Fibroblast of skin of right quadriceps (primary cell): ENCODE measurements at regions not wholly inside any gene's neighbourhood (a gene's known extent, or its start where the extent isn't known, plus 50 kb on each side); places are given as distances from the start of the nearest gene placed in this dataset.
"Not testable (repeated sequence)": the region's sequence is repeated elsewhere in the genome, so short reads cannot be mapped to it uniquely, and the experiment has no call there.

ENCODE experiments used
- DNase-seq: peaks from one replicate; pipeline ENCODE4 v3.0.0-alpha.2; 2013

DNA sequence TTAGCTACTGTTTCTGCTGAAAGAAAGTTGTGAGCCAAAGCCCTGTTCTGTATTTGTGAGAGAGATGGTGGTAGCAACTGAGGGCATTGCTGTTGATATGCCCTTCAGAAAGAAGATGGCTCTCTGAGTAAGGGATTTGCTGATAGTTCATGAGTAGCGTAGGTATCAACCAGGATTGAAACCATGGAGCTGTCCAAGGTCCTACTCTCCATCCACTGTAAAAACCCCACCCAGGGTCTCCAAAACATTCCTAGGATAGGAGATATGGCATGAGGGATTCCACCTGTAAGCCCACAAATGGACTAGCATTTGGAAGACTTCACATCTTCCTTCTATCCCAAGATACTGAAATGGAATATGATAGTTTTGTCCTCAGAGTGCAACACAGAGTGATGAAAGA lies 277.1 kb upstream of the PRKX start:
- DNase-seq: no peak

DNA sequence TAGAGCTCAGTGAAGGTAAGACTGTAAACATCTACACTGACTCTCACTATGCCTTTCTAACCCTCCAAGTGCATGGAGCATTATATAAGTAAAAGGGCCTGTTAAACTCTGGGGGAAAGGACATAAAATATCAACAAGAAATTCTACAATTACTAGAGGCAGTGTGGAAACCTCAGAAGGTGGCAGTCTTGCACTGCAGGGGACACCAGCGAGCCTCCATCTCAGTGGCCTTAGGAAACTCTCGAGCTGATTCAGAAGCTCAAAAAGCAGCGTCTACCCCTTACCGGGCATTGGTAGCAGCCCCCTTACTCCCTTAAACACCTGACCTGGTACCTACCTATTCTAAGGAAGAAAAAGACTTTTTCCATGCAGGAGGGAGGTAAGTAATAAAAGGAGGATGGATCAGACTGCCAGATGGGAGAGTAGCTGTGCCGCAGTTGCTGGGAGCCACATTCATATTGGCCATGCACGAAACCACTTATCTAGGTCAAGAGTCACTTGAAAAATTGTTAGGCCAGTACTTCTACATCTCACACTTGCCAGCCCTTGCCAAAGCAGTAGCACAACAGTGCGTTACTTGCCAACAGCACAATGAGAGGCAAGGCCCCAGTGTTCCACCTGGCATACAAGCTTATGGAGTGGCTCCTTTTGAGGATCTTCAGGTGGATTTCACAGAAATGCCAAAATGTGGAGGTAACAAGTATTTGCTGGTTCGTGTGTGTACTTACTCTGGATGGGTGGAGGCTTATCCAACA lies 258.8 kb upstream of the PRKX start:
- not testable (repeated sequence) for DNase-seq

DNA sequence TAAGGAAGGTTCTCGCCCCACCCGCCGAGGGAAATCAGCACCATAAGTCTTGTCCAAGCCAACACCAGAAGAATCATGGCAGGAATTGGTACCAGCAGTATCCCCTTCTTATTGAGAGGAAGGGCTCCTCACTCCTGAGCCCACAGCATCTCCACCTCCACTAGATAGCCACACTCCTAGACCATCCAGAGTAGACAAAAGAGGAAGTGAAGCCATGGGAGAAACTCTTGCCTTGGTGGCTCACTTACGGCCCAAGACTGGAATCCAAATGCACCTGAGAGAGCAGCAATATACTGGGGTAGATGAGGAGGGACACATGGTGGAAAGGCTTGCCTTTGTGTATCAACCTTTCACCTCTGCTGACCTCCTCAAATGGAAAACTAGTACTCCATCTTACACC lies 255.3 kb upstream of the PRKX start:
- DNase-seq: no peak

DNA sequence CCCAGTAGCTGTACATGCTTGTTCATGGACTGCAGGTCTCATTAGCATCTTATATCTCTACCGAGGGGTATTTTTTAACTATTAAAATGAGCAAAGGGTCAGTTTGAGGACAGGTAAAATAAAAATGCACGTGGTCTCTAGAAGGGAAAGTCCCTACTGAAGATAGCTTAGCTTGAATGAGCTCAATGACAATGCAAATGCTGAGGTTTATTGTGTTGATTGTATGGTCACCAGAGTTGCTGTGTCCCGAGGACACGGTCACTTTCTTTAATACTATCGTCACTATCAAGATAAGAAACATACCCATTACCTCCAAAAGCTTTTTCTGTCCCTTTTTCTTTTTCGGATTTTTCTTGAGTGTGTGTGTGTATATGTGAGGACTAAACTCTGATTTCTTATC lies 250.5 kb upstream of the PRKX start:
- no peak for DNase-seq

DNA sequence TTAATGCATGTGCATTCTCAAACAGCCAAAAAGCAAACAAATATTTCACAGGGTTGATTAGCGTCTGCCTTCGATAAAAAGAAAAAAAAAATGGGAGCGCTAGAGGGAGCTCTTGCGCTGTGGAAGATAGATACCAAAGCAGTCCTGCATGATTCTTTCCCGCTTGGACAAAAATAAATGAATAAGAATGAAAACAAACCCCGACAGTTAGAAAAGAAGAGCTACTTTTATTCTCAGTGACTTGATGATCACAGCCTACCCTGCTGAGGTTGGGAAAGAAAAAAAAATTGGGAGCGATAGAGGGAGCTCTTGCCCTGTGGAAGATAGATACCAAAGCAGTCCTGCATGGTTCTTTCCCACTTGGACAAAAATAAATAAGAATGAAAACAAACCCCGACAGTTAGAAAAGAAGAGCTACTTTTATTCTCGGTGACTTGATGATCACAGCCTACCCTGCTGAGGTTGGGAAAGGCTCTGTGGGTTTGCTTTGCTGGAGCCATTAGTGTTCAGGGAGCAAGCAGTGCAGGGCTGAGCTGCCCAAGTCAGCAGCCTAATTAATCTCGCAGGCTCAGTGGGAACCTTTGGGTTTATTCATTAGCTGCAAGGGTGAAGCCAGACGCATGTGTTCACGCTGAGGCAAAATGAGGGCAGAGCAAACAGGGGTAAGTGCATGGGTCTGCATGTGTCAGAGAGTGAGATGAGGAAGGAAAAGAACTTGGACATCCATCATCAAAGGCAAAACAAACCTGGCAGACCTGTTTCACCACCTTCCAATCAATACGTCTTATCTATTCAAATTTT lies 249.3 kb upstream of the PRKX start:
- DNase-seq: peak; percentile 5

DNA sequence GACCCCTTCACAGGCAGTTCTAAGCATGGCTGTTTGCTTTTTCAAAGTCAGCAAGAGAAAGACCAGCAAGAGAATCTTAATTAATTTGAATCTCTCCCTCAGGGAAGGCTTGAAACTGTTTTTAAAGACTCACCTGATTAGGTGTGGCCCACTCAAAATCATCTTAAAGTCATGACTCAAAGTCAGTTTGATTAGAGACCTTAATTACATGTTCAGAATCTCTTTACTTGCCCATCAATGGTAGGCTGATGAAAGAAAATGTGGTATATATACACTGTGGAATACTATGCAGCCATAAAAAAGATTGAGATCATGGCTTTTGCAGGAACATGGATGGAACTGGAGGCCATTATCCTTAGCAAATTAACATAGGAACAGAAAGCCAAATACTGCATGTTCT lies 247.5 kb upstream of the PRKX start:
- no peak for DNase-seq

DNA sequence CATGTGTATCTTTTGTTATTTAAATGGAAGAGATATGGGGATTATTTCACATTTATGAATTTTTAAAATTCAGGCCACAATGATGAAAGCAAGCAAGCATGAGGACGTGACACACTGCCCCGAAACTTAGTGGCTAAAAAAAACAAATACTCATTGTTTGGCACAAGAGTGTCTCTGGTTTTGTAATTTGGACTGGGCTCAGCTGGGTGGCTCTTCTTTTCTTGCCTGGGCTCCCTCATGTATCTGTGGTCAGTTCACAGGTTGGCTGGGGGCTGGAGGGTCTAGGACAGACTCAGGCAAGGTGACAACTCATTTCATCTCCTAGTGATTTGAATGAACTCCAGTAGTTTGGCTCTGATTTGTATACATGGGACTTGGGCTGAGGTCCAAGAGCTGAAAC lies 238.4 kb upstream of the PRKX start:
- no peak for DNase-seq

DNA sequence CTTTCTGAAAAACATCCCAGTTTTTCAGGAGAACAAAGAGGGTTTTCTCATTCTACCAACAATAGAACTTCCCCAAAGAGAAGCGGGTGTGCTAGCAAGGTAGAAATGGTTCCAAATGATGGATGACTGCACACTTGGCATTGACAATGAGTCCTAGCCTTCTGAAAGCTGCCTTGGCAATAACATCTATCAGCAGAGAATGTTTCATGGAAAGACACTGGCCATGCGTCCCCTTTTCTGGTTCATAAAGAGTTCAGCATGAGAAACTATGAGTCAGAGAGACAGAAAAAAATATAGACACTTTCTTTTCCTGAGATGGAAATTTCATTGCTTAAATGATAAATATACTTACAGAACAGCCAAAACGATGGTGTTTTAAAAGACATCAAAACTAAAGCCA lies 236.9 kb upstream of the PRKX start:
- DNase-seq: no peak

DNA sequence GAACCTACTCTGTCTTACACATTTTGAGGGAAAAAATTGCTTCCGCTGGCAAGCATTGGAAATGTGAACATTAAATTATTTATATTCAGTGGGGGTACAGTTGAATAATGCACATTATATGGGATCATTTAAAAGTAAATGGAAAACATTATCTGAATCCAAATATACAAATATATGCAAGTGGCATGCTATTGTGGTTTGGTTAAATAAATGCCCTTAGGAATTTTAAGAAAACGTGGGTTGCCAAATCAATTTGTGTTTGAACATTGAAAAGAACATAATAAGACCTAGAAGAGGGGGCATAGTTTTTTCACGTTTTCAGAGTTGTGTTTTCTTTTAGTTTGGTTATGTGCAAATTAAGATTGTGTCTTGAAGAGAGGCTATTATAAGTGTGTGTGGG lies 230.5 kb upstream of the PRKX start:
- no peak for DNase-seq

DNA sequence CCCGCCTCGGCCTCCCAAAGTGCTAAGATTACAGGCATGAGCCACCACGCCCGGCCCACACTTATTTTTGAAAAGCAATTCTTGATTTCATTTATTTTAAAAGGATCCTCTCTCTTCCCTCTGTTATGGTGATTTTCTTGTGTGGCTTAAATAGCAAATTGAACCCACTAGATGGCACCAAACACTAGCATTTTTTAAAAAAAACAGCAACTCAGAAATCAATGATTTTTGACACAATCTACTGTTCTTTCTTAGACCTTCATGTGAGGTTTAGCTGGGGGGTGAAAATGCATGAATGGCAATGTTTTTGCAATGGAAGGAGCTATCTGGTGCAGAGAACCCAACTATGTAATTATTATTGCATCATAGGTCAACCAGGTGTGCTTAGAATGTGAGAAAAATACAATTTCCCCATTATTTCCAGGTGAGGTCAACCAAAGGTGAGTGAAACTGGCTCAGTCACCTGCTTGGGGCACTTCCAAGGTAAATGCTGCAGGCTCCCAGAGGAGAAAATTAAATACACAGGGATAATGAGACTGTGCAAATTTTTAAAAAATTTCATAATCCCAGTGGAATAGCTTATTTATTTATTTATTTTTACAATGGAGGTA lies 226.7 kb upstream of the PRKX start:
- DNase-seq: peak; percentile 4

DNA sequence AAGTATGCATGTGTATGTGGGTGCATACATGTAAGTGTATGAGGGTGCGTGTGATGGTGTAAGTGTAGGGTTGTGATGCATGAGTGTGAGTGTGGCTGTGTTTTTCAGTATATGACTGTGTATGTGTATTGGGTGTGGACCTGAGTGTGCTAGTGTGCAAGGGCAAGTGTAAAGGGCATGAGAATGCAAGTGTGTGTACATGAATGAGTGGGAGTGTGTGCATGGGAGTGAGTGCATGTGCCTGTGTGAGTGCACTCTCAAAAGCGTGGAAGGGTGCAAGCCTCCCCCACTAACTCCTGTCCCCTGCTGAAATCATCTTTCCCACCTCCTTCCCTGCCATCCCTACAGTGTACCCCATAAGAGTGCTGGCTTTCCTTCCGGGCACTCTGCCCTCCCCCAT lies 225.1 kb upstream of the PRKX start:
- DNase-seq: no peak

DNA sequence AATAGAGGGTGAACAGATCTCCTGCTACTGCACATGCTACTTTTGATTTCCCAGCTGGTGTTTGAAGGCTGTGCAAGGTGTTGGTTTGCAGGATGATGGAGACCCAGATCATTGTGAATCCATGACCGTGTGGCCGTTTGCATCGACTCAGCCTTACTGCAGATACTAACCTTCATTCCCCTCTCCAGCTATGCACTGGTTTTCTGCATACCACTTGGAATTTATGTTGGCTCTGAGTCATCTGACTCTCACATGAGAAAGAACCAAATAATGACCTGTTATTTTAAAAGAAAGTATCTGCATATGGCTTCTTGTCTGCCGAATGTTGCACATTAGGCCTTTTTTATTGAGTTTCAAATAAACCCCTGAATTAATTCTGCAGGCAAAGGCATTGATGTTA lies 221.7 kb upstream of the PRKX start:
- not testable (repeated sequence) for DNase-seq

DNA sequence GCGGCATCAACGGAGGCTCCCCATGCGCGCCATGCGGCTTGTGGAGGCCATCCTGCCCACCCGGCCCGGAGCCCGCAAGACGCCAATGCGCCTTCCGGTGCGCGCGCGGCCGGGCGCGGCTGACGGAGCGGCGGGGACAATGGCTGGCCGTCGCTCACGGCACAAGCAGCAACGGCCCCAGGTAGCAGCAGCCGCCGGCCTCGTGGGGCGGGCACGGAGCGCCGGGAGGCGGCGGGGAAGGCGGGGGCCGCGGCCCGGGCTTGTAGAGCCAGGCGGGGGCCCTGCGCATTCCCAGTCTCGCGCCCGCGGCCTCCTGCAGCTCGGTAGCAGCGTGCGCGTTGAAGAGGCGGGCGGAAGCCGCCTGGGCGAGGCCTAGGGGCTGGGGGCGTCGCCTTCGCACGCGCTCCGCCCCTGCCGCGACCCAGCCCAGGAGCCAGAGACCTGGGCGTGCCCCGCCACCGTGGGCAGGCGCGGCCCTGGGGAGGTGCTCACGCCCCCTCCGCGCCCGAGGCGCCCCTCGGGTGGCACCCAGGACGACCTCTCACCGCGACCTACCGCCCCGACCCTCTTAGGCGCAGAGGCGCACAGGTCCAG lies 207.1 kb upstream of the PRKX start:
- not testable (repeated sequence) for DNase-seq

DNA sequence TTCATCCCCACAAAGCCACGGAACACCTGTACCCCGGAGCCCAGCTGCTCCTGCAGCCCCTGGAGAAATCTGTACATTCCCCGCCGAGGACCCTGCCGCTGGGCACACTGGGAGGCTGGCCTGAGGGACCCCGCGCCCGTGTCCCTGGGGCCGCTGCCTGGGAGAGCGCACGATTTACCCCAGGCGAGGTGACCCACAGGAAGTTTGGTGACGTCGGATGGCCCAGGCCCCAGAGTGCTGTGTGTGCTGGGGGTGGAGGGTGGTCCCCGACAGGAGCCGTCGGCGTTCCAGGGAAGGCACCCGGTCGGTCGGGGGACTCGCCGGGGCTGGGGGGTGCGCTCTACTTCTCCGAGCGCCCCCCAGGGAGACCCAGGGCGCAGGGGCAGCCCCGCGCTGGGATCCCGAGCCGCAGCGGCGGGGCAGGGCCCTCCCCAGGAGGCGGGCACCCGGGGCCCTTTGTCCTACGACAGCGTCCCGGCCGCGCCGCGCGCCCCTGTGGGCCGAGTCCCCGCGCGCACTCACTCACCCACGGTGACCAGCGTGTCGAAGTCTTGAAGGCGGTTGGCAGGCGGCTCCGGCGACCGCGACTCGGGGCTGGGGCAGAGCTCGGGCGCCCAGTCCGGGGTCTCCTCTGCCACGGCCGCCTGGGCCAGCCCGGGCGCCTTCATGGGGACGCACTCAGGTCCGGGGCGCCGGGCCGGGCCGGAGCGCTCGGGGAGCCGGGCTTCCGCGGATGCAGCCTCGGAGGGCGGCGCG lies 206.4 kb upstream of the PRKX start:
- DNase-seq: not testable (repeated sequence)

DNA sequence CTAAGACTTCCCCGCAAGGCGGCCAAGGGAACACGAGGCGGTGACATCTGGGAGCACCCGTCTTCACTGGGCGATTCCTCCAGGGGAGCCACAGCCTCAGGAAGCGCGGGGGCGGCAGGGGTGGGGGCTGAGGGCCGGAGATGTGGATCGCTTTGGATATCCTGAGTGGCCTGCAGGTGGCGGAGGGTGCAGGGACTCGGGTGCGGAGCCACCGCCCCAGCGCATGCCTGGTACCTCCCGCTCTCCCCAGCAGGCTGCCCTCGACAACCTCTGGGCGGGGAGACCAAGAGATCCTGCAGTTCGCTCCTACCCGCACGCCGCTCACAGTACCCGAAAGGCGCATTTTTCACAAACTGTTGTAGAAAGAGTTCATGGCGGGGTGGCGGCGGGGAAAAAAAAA lies 201.4 kb upstream of the PRKX start:
- not testable (repeated sequence) for DNase-seq

DNA sequence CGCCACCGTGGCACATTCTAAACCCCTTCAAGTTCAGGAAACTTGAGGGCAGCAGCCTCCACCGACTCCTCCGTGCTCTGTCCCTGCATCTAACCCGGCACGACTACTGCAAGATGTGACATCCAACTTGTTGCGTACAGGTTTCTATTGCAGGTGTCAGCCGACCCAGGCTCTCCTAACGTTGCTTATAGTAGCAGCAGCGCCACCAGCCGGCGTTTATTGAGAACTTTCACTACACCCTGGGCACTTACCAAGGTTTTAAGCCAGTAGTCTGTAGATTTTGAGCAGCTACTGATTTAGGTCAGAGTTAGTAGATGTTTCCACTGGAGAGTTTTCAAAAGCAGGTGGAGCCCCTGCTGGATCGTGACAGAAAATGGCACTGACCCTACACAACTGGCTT lies 200.6 kb upstream of the PRKX start:
- DNase-seq: not testable (repeated sequence)

DNA sequence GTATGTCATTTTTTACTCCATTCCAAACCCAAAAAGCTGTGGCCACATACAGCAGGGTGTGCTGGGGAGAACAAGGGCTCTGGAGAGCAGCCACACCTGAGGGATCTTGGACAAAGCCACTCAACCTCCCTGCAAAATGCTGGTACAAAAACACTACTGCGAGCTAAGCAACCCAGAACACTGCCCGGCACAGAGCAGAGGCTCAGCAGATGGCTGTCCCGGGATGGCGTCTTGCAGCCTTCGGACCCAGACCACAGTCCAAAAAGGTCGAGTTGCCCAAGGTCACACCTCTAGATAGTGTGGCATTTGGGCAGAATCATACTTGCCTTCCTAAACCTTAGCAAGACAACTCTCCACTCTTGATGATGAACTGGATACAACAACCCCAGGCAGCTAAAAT lies 197.6 kb upstream of the PRKX start:
- not testable (repeated sequence) for DNase-seq

DNA sequence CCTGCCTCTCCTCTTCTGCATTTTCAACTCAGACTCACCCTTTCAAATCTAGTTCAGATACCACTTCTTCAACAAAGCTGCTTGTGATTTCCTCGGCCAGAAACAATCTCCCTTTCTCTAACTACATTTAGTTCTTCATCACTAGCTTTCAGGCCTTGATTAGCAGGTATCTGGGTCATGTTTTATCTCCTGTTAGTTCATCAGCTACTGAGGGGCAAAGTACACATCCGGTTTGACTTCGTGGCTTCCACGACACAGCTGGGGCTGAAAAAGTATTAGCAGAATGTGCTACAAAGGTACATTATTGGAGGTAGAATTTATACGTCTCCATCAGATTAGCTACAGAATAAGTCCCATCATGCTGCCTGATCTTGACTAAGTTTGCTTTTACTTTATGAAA lies 197.2 kb upstream of the PRKX start:
- not testable (repeated sequence) for DNase-seq

DNA sequence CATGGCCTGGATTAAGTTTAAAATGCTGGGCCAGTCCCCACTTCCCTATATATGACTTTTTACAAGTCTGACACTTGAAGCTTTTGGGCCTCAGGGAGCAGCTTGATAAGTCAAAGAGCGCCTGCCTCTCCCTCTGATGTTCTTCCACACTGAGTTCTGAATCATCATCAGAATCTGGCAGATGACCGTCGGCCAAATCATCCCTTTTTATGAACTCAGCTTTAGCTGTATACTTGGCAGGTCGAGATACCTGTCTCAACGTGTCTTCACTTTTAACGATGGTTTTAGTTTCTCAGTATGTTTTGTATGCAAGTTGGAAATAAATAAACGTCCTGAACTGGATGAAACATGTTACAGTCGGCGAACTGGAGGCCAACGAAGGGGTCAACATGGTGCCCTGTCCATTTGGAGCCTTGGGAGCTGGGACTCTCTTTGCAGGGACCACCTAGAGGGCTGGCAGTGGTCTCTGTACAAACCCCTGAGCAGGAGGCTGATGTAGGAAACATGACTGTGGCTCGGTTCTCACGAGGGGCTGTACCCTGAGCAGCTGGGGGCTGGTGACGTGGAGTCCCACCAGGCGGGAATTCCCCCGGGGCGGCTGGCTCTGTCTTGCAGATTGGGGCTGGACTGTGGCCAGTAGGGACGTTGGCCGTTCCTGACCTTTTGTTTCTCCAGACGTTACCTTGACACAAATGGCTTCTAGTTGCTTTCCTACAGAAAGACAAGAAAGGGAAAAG lies 192.2 kb upstream of the PRKX start:
- not testable (repeated sequence) for DNase-seq

DNA sequence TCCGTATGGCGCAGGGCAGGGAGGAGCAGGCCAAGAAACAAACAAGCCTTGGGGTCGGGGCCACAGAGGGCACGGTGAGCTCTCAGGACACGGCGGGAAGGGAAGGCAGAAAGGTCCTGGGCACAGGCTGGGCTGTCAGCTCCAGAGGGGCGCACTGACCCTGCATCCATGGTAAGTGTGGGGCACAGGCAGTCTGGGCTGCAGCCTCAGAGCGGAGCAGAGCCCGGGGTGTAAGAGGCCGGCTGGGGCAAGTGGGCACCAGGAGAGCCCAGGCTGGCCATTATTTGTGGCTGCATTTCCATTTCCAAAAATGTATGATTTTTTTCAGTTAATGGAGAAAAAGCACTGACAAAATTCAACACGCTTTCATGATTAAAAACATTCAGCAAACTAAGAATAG lies 188.8 kb upstream of the PRKX start:
- DNase-seq: not testable (repeated sequence)

DNA sequence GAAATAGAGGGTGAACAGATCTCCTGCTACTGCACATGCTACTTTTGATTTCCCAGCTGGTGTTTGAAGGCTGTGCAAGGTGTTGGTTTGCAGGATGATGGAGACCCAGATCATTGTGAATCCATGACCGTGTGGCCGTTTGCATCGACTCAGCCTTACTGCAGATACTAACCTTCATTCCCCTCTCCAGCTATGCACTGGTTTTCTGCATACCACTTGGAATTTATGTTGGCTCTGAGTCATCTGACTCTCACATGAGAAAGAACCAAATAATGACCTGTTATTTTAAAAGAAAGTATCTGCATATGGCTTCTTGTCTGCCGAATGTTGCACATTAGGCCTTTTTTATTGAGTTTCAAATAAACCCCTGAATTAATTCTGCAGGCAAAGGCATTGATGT lies 183.3 kb upstream of the PRKX start:
- not testable (repeated sequence) for DNase-seq

DNA sequence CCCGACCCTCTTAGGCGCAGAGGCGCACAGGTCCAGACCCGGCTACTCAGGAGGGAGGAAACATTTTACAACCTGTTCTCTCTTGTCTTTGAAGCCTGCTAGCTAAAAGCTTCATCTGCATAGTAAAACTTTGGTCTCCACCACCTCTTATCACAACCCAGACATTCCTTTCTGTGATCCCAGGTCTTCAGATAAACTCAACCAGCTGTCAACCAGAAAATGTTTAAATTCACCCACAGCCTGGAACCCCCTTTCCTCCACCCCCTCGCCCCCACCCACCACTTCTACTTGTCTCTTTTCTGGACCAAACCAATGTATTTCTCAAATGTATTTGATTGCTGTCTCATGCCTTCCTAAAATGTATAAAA lies 169.1 kb upstream of the PRKX start:
- DNase-seq: not testable (repeated sequence)
